Caco-2 (cell line): ENCODE measurements at regions not wholly inside any gene's neighbourhood (a gene's known extent, or its start where the extent isn't known, plus 50 kb on each side); places are given as distances from the start of the nearest gene placed in this dataset.
A peak's percentile ranks its signal among the peaks of the same experiment; 100 is the strongest.

Source experiments
- BruUV-seq: library from RNA; stranded (reverse); fragments of 400-500 nt; replicated peaks from 2 replicates; lab custom pipeline; 2021; lab: Mats Ljungman, UMichigan
- CTCF ChIA-PET: fragments of 300-600 bp; sonication (Branson Sonifier 250); formaldehyde crosslinking; loops from one replicate; lab custom pipeline; 2022; ENCODE audit warnings: antibody characterized with exemption; lab: Charles Lee
- POLR2A ChIA-PET: fragments of 300-600 bp; sonication (Branson Sonifier 250); formaldehyde crosslinking; loops from one replicate; lab custom pipeline; 2022; ENCODE audit warnings: antibody characterized with exemption; lab: Charles Lee
- DNase-seq, 2 experiments: peaks; one replicate each; pipeline versions ENCODE4 v3.0.0 to v3.0.0-alpha.2; 2020 to 2022
- H3K27me3 ChIP-seq: replicated peaks from 2 replicates; pipeline ENCODE4 v1.6.0; 2011; ENCODE audit warnings: low read length; ENCODE audit not compliant: control insufficient read depth, insufficient read depth
- H3K36me3 ChIP-seq: 2 replicates; pipeline ENCODE4 v1.5.1; 2011; ENCODE audit warnings: low read length; ENCODE audit not compliant: control insufficient read depth, insufficient read depth
- H3K4me1 ChIP-seq: fragments of 250-450 bp; sonication (Bioruptor Pico); 2 replicates; pipeline ENCODE4 v1.5.1; 2020; ENCODE audit warnings: mild to moderate bottlenecking
- H3K4me3 ChIP-seq: 2 replicates; pipeline ENCODE4 v1.5.1; 2011; ENCODE audit warnings: low read depth, mild to moderate bottlenecking, control low read depth, low read length
- H3K9me3 ChIP-seq: fragments of 250-450 bp; sonication (Bioruptor Pico); 2 replicates; pipeline ENCODE4 v1.5.1; 2020; ENCODE audit warnings: mild to moderate bottlenecking, moderate library complexity
- H3K27ac Mint-ChIP-seq: one replicate; pipeline ENCODE4 v1.8.0; 2022; ENCODE audit warnings: mixed read lengths; ENCODE audit not compliant: unreplicated experiment
- H3K27me3 Mint-ChIP-seq: one replicate; pipeline ENCODE4 v1.8.0; 2022; ENCODE audit warnings: mixed read lengths; ENCODE audit not compliant: insufficient read depth, unreplicated experiment
- H3K36me3 Mint-ChIP-seq: one replicate; pipeline ENCODE4 v1.8.0; 2022; ENCODE audit warnings: mild to moderate bottlenecking, mixed read lengths; ENCODE audit not compliant: insufficient read depth, unreplicated experiment
- H3K4me1 Mint-ChIP-seq: one replicate; pipeline ENCODE4 v1.8.0; 2022; ENCODE audit warnings: low read depth, mixed read lengths; ENCODE audit not compliant: unreplicated experiment
- H3K4me3 Mint-ChIP-seq: one replicate; pipeline ENCODE4 v1.8.0; 2022; ENCODE audit warnings: mild to moderate bottlenecking, moderate library complexity, mixed read lengths; ENCODE audit not compliant: unreplicated experiment
- H3K9me3 Mint-ChIP-seq: one replicate; pipeline ENCODE4 v1.8.0; 2022; ENCODE audit warnings: mixed read lengths; ENCODE audit not compliant: unreplicated experiment
- CTCF ChIP-seq, 2 experiments: fragments of 200-600 bp in 1 of 2; IDR thresholded peaks; 1 replicate in 1 of 2; 2 replicates in 1 of 2; pipeline versions ENCODE4 v1.5.1 to v1.8.0; 2011 to 2022; ENCODE audit warnings: antibody characterized with exemption in 1 of 2, control low read depth in 1 of 2, inconsistent platforms in 1 of 2, low read depth in 1 of 2, low read length in 1 of 2, mild to moderate bottlenecking in 1 of 2, moderate library complexity in 1 of 2; ENCODE audit not compliant: insufficient read depth in 1 of 2, severe bottlenecking in 1 of 2, unreplicated experiment in 1 of 2
- intact Hi-C: fragments of 100-400 bp; cut with micrococcal nuclease; formaldehyde crosslinking; loops from one replicate; pipeline ENCODE4 v1.10.0; 2022; ENCODE audit not compliant: unreplicated experiment

GRCh38 chr2:43013821-43014345 is 212.5 kb downstream of the ZFP36L2 start:
- intact Hi-C loops, result no loop called here

GRCh38 chr2:43012966-43013365 is 213.4 kb downstream of the ZFP36L2 start:
- ChIA-PET POLR2A (no interaction called here), CTCF (interaction anchor here (1.5 kb wide), 1 partner anchor 33 kb away, joined by 4 read pairs; no protein-coding TSS in a partner anchor)
- no peak for DNase-seq
- Mint-ChIP-seq H3K27me3 (no peaks in the 10 kb centered on the region), H3K4me3 (no peak overlapping the region), H3K4me1 (peaks cover 29% of the 10 kb centered on the region), H3K27ac (no peak overlapping the region), H3K9me3 (no peaks in the 10 kb centered on the region), H3K36me3 (peaks cover 6% of the 10 kb centered on the region)
- Histone ChIP-seq H3K4me3 (no peak overlapping the region), H3K9me3 (no peaks in the 10 kb centered on the region), H3K36me3 (no peaks in the 10 kb centered on the region), H3K27me3 (no peaks in the 10 kb centered on the region), H3K4me1 (peaks cover 29% of the 10 kb centered on the region)
- TF ChIP-seq CTCF (IDR thresholded peaks at IDR 0.05; ENCODE audit: insufficient read depth in 1 of 2, low read depth in 1 of 2, low read length in 1 of 2, severe bottlenecking in 1 of 2, unreplicated experiment in 1 of 2), result no peak
- intact Hi-C loops, result no loop called here
- BruUV-seq, result no TSS peak

More at GRCh38 chr2:43013821-43014345, 212.5 kb downstream of the ZFP36L2 start:
- BruUV-seq, result no TSS peak
- H3K4me1 Mint-ChIP-seq, result peaks cover 38% of the 10 kb centered on the region
- peak in 1 of 2 experiments; percentile 14 for DNase-seq
- no peaks in the 10 kb centered on the region for H3K9me3 Mint-ChIP-seq
- Histone ChIP-seq H3K27me3 (no peaks in the 10 kb centered on the region), H3K9me3 (no peaks in the 10 kb centered on the region), H3K4me3 (no peak overlapping the region), H3K4me1 (peaks cover 38% of the 10 kb centered on the region), H3K36me3 (no peaks in the 10 kb centered on the region)
- ChIA-PET CTCF (interaction anchor here (1.5 kb wide), 1 partner anchor 34 kb away, joined by 4 read pairs; no protein-coding TSS in a partner anchor), POLR2A (no interaction called here)
- H3K4me3 Mint-ChIP-seq, result no peak overlapping the region
- no peak overlapping the region for H3K27ac Mint-ChIP-seq
- peaks cover 6% of the 10 kb centered on the region for H3K36me3 Mint-ChIP-seq
- H3K27me3 Mint-ChIP-seq, result no peaks in the 10 kb centered on the region
- no peak for TF ChIP-seq CTCF (IDR thresholded peaks at IDR 0.05; ENCODE audit: insufficient read depth in 1 of 2, low read depth in 1 of 2, low read length in 1 of 2, severe bottlenecking in 1 of 2, unreplicated experiment in 1 of 2)

GRCh38 chr2:43011158-43011491 is 215.3 kb downstream of the ZFP36L2 start:
- H3K4me1 Mint-ChIP-seq, result peaks cover 24% of the 10 kb centered on the region
- Histone ChIP-seq H3K36me3 (no peaks in the 10 kb centered on the region), H3K4me3 (no peak overlapping the region), H3K9me3 (no peaks in the 10 kb centered on the region), H3K27me3 (no peaks in the 10 kb centered on the region), H3K4me1 (peaks cover 34% of the 10 kb centered on the region)
- H3K27ac Mint-ChIP-seq, result peak overlapping the region; percentile 53
- ChIA-PET POLR2A (no interaction called here), CTCF (interaction anchor here (0.7 to 1.3 kb wide), 6 partner anchors 10 to 36 kb away, joined by 3 to 6 read pairs (median 4); no protein-coding TSS in a partner anchor)
- no peaks in the 10 kb centered on the region for H3K9me3 Mint-ChIP-seq
- no peak for TF ChIP-seq CTCF (IDR thresholded peaks at IDR 0.05; ENCODE audit: insufficient read depth in 1 of 2, low read depth in 1 of 2, low read length in 1 of 2, severe bottlenecking in 1 of 2, unreplicated experiment in 1 of 2)
- H3K4me3 Mint-ChIP-seq, result no peak overlapping the region
- intact Hi-C loops, result no loop called here
- no TSS peak for BruUV-seq
- DNase-seq, result peak in 1 of 2 experiments; percentile 15
- H3K36me3 Mint-ChIP-seq, result no peaks in the 10 kb centered on the region
- no peaks in the 10 kb centered on the region for H3K27me3 Mint-ChIP-seq
